Amniotic epithelial cell (primary cell): ENCODE measurements at regions not wholly inside any gene's neighbourhood (a gene's known extent, or its start where the extent isn't known, plus 50 kb on each side); places are given as distances from the start of the nearest gene placed in this dataset.
"Not testable (repeated sequence)": the region's sequence is repeated elsewhere in the genome, so short reads cannot be mapped to it uniquely, and the experiment has no call there.

Source experiments
- DNase-seq: peaks from one replicate; pipeline ENCODE4 v3.0.0-alpha.2; 2010; ENCODE audit warnings: low read depth

GRCh38 chr6:144534180-144534579 is 249.0 kb downstream of the UTRN start:
- DNase-seq: peak; percentile 21

GRCh38 chr6:144535630-144536029 is 250.5 kb downstream of the UTRN start:
- DNase-seq: no peak

GRCh38 chr6:144536079-144536478 is 250.9 kb downstream of the UTRN start:
- no peak for DNase-seq

- DNase-seq: peak; percentile 9
Measured at GRCh38 chr6:144543006-144543871, 258.1 kb downstream of the UTRN start.

GRCh38 chr6:144544266-144544830 is 259.2 kb downstream of the UTRN start:
- DNase-seq: no peak

GRCh38 chr6:144546807-144547206 is 261.7 kb downstream of the UTRN start:
- DNase-seq: no peak

GRCh38 chr6:144547409-144547808 is 262.3 kb downstream of the UTRN start:
- DNase-seq: no peak

- peak; percentile 7 for DNase-seq
Measured at GRCh38 chr6:144548536-144548935, 263.4 kb downstream of the UTRN start.

- no peak for DNase-seq
Measured at GRCh38 chr6:144549837-144550747, 265.0 kb downstream of the UTRN start.

GRCh38 chr6:144551339-144551738 is 266.2 kb downstream of the UTRN start:
- DNase-seq: no peak

GRCh38 chr6:144555066-144555465 is 269.9 kb downstream of the UTRN start:
- DNase-seq: no peak

- peak; percentile 38 for DNase-seq
Measured at GRCh38 chr6:144559865-144560593, 274.9 kb downstream of the UTRN start.

GRCh38 chr6:144561455-144562043 is 276.4 kb downstream of the UTRN start:
- no peak for DNase-seq

- no peak for DNase-seq
Measured at GRCh38 chr6:144564202-144564601, 279.1 kb downstream of the UTRN start.

- peak; percentile 21 for DNase-seq
Measured at GRCh38 chr6:144566868-144567615, 281.9 kb downstream of the UTRN start.

GRCh38 chr6:144568241-144568640 is 283.1 kb downstream of the UTRN start:
- DNase-seq: peak; percentile 34

GRCh38 chr6:144572541-144572940 is 287.4 kb downstream of the UTRN start:
- not testable (repeated sequence) for DNase-seq

- DNase-seq: peak; percentile 13
Measured at GRCh38 chr6:144574796-144575195, 289.7 kb downstream of the UTRN start.

GRCh38 chr6:144575327-144575726 is 290.2 kb downstream of the UTRN start:
- no peak for DNase-seq

GRCh38 chr6:144576871-144577270 is 291.7 kb downstream of the UTRN start:
- DNase-seq: no peak
